ENCODE measurements at regions not wholly inside any gene's neighbourhood (a gene's known extent, or its start where the extent isn't known, plus 50 kb on each side); places are given as distances from the start of the nearest gene placed in this dataset.

DNA sequence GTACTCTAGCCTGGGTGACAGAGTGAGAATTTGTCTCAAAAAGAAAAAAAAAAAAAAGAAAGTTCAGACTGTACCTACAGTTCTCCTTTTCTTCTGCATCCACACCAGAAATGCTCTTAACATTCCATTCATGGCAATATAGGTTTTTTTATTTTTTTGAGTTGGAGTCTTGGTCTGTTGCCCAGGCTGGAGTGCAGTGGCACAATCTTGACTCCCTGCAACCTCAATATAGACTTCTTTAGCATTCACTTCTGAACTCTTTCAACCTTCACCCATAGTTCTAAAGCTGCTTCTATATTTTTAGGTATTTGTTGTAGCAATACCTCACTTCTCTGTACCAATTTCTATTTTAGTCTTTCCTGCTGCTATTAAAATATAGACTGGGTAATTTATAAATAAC, 1095.7 kb downstream of the FLRT2 start:
- POLR2A ChIA-PET (ENCODE audit: unreplicated experiment) = no interaction called here
- no TSS peak for BruUV-seq (replicated peaks)
- no peak overlapping the region for H2AFZ ChIP-seq
- no peaks in the 10 kb centered on the region for H3F3A ChIP-seq (ENCODE audit: insufficient read depth, low read depth)
- no peaks in the 10 kb centered on the region for H3K9me3 ChIP-seq (ENCODE audit: insufficient read depth, low read depth)
- H3K9me2 ChIP-seq (ENCODE audit: insufficient read depth) = no peaks in the 10 kb centered on the region
- H3K36me3 ChIP-seq (ENCODE audit: low read depth) = no peaks in the 10 kb centered on the region
- CTCF ChIA-PET = no interaction called here
- intact Hi-C loops (cut with micrococcal nuclease; ENCODE audit: unreplicated experiment) = no loop called here
- H3K4me2 ChIP-seq = no peak overlapping the region
- no peak for TF ChIP-seq EZH2 (IDR thresholded peaks at IDR 0.05; ENCODE audit: low read depth)
- TF ChIP-seq, protein P1, sequence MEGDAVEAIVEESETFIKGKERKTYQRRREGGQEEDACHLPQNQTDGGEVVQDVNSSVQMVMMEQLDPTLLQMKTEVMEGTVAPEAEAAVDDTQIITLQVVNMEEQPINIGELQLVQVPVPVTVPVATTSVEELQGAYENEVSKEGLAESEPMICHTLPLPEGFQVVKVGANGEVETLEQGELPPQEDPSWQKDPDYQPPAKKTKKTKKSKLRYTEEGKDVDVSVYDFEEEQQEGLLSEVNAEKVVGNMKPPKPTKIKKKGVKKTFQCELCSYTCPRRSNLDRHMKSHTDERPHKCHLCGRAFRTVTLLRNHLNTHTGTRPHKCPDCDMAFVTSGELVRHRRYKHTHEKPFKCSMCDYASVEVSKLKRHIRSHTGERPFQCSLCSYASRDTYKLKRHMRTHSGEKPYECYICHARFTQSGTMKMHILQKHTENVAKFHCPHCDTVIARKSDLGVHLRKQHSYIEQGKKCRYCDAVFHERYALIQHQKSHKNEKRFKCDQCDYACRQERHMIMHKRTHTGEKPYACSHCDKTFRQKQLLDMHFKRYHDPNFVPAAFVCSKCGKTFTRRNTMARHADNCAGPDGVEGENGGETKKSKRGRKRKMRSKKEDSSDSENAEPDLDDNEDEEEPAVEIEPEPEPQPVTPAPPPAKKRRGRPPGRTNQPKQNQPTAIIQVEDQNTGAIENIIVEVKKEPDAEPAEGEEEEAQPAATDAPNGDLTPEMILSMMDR (conservative IDR thresholded peaks at IDR 0.05) = no peak
- H3K27ac ChIP-seq = no peak overlapping the region
- H3K4me3 ChIP-seq = no peak overlapping the region
- H3K27me3 ChIP-seq (ENCODE audit: insufficient read depth, low read depth) = no peaks in the 10 kb centered on the region
- no peaks in the 10 kb centered on the region for H4K20me1 ChIP-seq (ENCODE audit: insufficient read depth)
- DNase-seq = no peak
- no peaks in the 10 kb centered on the region for H3K4me1 ChIP-seq (replicated peaks; ENCODE audit: insufficient read depth)
- no peaks in the 10 kb centered on the region for H3K79me2 ChIP-seq (ENCODE audit: low read depth)

DNA sequence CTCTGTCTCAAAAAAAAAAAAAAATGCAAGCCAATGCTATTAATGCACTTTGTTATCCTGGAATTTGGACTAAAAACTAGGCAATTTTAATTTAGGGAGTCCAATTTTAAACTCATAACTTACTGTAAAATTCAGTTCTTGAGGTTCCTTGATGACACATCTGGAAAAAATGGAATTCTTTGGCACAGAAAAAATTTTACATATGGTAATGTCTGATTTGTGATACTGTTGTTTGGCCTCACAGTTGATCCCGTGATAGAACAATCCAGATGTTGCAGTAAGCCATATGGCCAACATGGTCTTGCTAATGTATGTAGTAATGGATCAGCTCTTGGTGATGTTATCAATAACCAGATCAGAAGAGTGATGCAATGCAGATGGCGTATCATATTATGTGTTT, 1089.8 kb downstream of the FLRT2 start:
- Histone ChIP-seq H3K4me2 (no peak overlapping the region), H3F3A (ENCODE audit: insufficient read depth, low read depth) (no peaks in the 10 kb centered on the region), H3K36me3 (ENCODE audit: low read depth) (no peaks in the 10 kb centered on the region), H3K9me3 (ENCODE audit: insufficient read depth, low read depth) (no peaks in the 10 kb centered on the region), H3K27ac (no peak overlapping the region), H4K20me1 (ENCODE audit: insufficient read depth) (no peaks in the 10 kb centered on the region), H3K4me3 (no peak overlapping the region), H3K9me2 (ENCODE audit: insufficient read depth) (no peaks in the 10 kb centered on the region), H3K27me3 (ENCODE audit: insufficient read depth, low read depth) (no peaks in the 10 kb centered on the region), H2AFZ (no peak overlapping the region), H3K4me1 (replicated peaks; ENCODE audit: insufficient read depth) (no peaks in the 10 kb centered on the region), H3K79me2 (ENCODE audit: low read depth) (no peaks in the 10 kb centered on the region)
- ChIA-PET POLR2A (ENCODE audit: unreplicated experiment) (no interaction called here), CTCF (no interaction called here)
- TF ChIP-seq, protein P1 (conservative IDR thresholded peaks at IDR 0.05) = no peak
- TF ChIP-seq EZH2 (IDR thresholded peaks at IDR 0.05; ENCODE audit: low read depth) = no peak
- DNase-seq = no peak
- BruUV-seq (replicated peaks) = no TSS peak
- intact Hi-C loops (cut with micrococcal nuclease; ENCODE audit: unreplicated experiment) = no loop called here

DNA sequence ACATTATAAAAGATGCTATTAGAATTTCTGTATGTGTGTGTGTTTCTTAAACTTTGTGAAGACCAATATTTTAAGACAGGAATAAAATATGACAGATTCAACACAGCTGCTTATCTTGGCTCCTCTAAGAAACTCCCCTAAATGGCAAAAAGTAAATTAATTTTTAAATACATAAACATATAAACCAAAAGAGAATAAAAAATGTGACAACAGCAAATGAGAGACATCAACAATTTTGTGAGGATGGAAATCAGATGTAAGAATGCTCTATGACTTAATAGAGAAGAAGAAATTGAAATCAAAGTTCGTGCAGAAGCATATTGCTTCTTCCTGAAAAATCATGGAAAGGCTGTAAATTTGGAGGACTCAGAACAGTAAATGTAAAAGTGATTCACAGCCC, 1083.8 kb downstream of the FLRT2 start:
- H3K4me2 ChIP-seq = no peak overlapping the region
- no peaks in the 10 kb centered on the region for H3K9me2 ChIP-seq (ENCODE audit: insufficient read depth)
- intact Hi-C loops (cut with micrococcal nuclease; ENCODE audit: unreplicated experiment) = no loop called here
- H3K4me1 ChIP-seq (replicated peaks; ENCODE audit: insufficient read depth) = no peaks in the 10 kb centered on the region
- H2AFZ ChIP-seq = no peak overlapping the region
- no peaks in the 10 kb centered on the region for H3K79me2 ChIP-seq (ENCODE audit: low read depth)
- no peaks in the 10 kb centered on the region for H3K36me3 ChIP-seq (ENCODE audit: low read depth)
- H3K4me3 ChIP-seq = no peak overlapping the region
- no peaks in the 10 kb centered on the region for H3K9me3 ChIP-seq (ENCODE audit: insufficient read depth, low read depth)
- TF ChIP-seq, protein P1 (conservative IDR thresholded peaks at IDR 0.05) = no peak
- TF ChIP-seq EZH2 (IDR thresholded peaks at IDR 0.05; ENCODE audit: low read depth) = no peak
- BruUV-seq (replicated peaks) = no TSS peak
- no peak for DNase-seq
- no peak overlapping the region for H3K27ac ChIP-seq
- no peaks in the 10 kb centered on the region for H3F3A ChIP-seq (ENCODE audit: insufficient read depth, low read depth)
- ChIA-PET POLR2A (ENCODE audit: unreplicated experiment) (no interaction called here), CTCF (no interaction called here)
- H3K27me3 ChIP-seq (ENCODE audit: insufficient read depth, low read depth) = no peaks in the 10 kb centered on the region
- H4K20me1 ChIP-seq (ENCODE audit: insufficient read depth) = no peaks in the 10 kb centered on the region

All from PC-9 (cell line).